Endometrial microvascular endothelial cells (primary cell): ENCODE measurements at regions not wholly inside any gene's neighbourhood (a gene's known extent, or its start where the extent isn't known, plus 50 kb on each side); places are given as distances from the start of the nearest gene placed in this dataset.

Experiments
- in situ Hi-C: cut with HindIII; loops from 2 replicates; pipeline ENCODE4 v1.10.0; 2017; ENCODE audit warnings: low sequenced_read_pairs, low pct_unique_long_range_greater_than_20kb; ENCODE audit errors: inconsistent ontology term

DNA sequence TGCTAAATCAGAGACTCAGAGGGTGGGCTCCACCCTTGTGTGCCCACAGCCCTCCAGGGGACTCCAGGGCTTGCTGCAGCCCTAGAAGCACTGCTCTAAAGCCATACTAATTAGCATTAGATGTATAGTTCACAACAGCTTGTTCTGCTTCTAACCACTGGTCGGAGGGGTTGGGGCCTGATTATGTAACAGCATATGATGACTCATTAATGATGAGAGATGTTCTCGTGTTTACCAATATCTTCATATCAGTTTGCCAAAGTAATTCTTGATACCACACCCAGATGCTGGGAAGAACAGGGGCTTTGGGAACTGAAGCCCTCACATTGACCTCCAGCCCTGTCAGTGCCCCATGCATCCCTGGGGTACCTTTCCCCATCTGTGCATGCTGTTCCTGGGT lies 104.1 kb upstream of the FOXA2 start:
- in situ Hi-C loops, result loop anchor here (25.0 kb wide), 2 partner anchors 351 to 549 kb away; no protein-coding TSS in a partner anchor

DNA sequence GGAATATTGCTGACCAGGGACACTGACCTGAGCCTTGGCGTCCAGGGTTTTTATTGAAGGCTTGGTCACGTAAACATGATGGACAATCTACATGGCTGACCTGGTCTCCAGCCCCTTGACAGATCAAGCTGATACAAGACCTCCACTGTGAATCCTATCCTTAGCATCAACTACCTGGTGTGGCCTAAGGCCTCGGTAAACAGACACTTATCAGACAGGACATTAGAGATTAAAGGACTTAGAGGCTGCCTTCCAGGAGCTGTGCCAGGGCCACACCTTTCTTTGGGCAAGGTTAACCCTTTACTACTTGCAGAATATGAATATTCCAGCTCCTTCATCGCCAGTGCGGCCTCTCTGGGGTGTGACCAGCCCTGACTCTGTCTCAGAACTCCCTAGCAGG lies 104.9 kb upstream of the FOXA2 start:
- in situ Hi-C loops, result loop anchor here (25.0 kb wide), 2 partner anchors 352 to 548 kb away; no protein-coding TSS in a partner anchor

DNA sequence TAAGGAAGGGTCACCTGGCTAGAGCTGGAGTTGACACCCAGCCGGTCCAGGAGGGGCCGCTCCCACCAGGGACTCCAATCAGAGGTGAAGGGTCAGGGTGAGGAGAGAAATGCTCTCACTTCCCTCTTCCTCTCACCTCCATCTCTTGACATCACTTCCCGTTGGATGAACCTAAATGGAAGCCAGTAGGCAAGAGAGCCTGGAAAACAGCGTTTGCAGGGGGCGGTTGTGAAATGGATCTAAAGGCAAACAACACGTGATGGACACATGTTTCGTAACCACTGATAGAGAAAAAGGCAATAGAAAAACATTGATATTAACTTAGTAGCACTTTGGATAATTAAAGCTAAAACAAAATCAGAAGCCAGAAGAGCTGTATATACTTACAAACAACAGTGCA lies 105.6 kb upstream of the FOXA2 start:
- in situ Hi-C loops, result loop anchor here (10.0 to 25.0 kb wide), 3 partner anchors 353 to 547 kb away; partner anchors contain the start of gene THBD

DNA sequence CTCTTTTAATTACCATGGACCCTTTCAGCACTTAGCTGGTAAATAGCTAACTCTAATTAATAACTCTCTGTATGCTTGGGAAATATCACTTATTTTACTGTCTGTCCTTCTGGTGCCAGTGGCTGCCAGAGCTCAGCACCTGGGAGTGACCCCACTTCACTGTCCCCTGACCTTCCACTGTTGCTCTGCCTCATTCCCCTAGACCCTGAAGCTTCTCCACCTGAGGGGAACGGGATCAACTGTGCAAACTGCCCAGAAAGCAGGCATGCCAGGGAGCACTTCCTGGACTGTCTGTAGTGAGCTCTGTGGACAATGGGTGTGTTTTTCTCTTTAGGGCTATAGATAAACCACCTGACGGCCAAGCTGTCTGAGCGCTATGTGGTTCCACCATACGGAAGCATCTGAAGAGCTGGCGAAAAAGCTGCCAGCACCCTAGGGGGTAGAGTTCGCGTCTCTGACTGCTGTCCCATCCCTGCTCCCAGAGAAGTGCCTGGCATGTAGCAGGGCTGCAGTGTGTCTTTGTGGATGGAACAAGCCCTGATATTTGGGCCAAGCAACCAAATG lies 106.3 kb upstream of the FOXA2 start:
- in situ Hi-C loops, result loop anchor here (10.0 to 25.0 kb wide), 3 partner anchors 353 to 547 kb away; partner anchors contain the start of gene THBD

DNA sequence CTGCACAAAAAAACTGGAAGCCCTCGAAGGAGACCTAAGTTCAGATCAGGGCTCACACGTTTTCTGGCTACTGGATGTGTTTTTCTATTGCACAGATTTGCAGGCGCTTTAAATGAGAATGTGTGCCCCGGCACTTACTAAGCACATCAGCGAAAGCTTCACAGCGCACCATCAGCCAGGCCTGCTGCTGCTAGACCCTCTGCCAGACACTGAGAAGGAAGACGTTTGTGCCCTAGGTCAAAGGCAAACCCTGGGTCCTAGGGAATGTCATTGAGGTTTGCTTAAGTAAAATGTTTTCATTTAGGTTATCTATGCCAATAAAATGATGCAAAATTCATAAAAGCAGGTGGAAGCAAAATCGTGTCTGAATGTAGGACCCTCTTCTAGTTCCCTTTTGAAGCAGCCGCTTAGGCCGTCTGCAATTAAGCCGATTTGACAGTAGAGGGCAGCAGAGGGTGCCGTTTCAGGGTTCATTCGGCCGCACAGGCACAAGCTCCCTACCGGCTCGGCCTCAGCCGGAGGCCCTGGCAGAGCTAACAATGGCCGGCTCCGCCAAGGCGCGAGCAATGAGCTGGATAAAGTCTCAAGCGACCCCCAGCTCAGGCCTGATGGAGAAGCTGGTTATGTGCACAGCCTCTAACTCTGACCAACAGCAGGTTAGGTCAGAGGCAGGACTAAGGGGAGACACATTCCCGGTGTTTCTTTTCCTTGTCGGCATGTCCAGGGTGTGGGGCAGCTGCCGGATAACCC lies 107.2 kb upstream of the FOXA2 start:
- in situ Hi-C loops, result loop anchor here (10.0 to 25.0 kb wide), 3 partner anchors 353 to 546 kb away; partner anchors contain the start of gene THBD

DNA sequence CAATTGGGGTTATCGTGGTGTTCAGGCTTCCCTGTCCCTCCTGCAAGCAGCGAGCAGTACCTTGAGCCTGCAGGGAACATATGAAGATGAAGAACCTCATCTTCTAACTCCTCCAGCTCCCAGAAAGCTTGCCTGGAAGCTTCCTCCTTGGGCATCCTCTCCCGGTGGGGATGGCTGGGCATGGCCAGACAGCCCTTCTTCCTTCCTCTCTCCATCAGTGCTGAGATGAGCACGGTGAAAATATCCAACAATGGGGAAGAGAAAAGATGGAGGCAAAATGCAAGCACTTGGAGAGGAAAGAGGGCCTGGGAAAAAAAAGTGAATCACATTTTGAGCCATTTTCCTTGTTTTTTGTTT lies 107.7 kb upstream of the FOXA2 start:
- in situ Hi-C loops, result loop anchor here (10.0 to 25.0 kb wide), 3 partner anchors 353 to 545 kb away; partner anchors contain the start of gene THBD

DNA sequence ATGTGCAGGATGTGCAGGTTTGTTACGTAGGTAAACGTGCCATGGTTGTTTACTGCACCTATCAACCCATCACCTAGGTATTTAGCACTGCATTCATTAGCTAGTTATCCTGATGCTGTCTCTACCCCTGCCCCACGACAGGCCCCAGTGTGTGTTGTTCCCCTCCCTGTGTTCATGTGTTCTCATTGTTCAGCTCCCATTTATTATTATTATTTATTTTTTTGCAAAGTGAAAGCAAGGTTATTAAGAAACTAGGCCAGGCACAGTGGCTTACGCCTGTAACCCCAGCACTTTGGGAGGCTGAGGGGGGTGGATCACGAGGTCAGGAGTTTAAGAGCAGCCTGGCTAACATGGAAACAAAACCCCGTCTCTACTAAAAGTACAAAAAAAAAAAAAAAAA lies 108.2 kb upstream of the FOXA2 start:
- in situ Hi-C loops, result loop anchor here (10.0 to 25.0 kb wide), 3 partner anchors 352 to 545 kb away; partner anchors contain the start of gene THBD

DNA sequence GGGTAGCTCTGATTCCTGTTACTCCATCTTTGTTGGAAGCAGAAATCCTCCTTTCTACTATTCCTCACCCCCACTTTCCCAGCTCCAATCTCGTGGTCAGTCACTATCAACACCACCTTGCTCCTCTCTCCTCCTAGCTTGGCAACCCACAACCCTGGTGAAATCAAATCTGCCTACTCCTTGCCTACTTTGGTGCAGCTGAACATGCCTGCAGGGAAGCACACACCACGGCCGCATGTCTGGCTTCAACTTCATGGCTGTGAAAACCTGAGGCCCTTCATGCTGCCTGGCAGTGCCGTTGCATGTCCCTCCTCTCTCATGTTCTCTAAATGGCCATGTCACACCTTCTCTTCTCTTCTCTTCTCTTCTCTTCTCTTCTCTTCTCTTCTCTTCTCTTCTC lies 112.4 kb upstream of the FOXA2 start:
- in situ Hi-C loops, result loop anchor here (10.0 to 25.0 kb wide), 3 partner anchors 348 to 541 kb away; partner anchors contain the start of gene THBD

DNA sequence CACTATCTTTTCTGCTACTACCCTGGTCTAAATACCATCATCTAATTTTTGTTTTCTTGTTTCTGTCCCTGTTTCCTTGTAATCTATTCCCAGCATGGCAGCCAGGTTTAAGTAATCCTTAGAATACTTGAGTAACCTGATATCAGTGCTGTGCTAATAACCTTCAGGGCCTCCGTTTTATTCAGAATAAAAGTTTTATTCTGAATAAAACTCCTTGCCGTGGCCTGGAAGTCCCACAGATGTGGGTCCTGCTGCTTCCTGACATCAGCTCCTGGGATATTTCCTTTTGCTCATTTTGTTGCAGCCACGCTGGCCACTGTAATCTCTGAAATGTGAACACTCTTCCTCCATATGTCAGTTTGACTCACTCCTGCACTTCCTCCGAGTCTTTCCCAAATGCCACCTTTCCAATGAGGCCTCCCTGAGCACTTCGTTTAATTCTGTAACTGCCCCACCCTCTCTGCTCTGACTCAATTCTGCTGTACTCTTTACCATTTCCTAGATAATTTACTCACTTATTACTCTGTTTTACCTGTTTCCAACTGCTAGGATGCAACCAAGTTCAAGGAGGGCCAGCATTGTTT lies 114.0 kb upstream of the FOXA2 start:
- in situ Hi-C loops, result loop anchor here (10.0 to 25.0 kb wide), 3 partner anchors 346 to 539 kb away; partner anchors contain the start of gene THBD

DNA sequence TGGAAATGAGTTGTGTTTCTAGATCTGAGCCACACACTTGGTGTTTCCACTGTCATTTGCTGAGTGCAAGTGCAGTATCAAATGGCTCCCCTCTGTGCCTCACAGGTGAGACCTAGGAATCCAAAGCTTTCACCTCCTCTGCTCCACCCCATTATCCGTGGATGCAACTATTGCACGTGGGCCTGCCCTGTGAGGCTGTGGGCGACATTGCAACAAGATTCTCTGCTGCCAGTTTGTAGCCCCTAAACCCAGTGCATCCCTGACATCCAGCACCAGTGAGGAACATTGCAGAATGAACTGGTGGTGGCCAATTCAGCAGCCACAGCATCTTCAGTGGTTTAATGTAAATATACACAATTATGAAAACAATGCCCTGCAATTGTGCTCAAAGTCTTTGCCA lies 115.0 kb upstream of the FOXA2 start:
- in situ Hi-C loops, result loop anchor here (10.0 to 25.0 kb wide), 3 partner anchors 345 to 538 kb away; partner anchors contain the start of gene THBD

DNA sequence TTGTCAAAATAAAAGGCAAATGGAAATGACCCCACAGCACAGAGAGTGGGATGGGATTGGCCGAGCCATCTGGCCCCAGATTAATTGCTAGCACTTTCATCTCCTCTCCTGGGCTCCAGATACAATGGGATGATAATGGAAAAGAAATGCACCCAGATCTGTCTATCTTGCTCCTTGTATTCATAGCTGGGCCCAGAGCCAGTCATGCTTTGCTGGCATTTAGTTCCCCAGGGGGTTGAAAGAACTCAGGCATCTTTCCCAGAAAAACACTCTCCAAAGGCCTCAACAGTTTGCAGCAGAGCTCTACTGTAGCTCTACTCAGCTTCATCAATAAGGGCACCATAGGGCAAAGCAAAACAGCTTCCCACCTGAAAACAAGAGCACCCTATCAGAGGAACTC lies 116.0 kb upstream of the FOXA2 start:
- in situ Hi-C loops, result no loop called here

DNA sequence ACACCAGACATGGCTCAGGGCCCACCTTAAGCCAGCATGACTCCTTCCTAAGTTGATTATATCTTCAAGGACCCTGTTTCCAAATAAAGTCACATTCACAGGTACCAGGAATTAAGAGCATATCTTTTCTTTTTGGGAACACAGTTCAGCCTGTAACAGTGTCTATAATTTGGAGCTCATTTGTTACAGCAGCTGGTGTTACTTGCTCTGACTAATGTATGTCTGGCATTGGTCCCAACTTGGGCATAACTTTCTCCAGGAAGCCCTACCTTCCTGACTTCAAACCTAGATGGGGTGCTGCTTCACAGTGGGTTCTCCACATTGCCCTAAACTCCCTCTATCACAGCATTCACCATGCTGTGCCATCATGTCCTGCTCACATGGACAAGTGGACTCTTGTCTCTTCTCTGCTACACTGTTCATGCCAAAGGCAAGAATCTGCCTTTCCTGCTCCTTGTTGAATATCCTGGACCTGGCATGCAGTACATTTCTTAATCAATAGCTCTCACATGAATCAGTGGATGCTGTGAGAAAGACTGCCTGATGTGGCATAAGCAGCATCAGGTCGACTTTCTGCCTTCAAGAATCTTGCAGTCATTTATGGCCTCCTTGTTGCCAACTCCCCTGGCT lies 117.4 kb upstream of the FOXA2 start:
- in situ Hi-C loops, result no loop called here

DNA sequence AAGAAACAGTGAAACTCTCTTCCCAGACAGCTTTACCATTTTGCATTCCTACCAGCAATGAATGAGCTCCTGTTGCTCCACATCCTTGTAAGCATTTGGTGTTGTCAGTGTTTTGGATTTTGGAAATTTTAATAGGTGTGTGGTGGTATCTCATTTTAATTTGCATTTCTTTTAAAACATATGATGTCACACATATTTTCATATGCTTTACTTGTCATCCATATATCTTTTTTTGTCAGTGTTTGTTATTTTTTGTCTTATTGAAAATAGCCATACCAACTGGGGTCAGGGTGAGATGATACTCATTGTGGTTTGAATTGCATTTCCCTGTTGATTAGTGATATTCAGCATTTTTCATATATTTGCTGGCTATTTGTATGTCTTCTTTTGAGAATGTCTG lies 119.5 kb upstream of the FOXA2 start:
- in situ Hi-C loops, result no loop called here

DNA sequence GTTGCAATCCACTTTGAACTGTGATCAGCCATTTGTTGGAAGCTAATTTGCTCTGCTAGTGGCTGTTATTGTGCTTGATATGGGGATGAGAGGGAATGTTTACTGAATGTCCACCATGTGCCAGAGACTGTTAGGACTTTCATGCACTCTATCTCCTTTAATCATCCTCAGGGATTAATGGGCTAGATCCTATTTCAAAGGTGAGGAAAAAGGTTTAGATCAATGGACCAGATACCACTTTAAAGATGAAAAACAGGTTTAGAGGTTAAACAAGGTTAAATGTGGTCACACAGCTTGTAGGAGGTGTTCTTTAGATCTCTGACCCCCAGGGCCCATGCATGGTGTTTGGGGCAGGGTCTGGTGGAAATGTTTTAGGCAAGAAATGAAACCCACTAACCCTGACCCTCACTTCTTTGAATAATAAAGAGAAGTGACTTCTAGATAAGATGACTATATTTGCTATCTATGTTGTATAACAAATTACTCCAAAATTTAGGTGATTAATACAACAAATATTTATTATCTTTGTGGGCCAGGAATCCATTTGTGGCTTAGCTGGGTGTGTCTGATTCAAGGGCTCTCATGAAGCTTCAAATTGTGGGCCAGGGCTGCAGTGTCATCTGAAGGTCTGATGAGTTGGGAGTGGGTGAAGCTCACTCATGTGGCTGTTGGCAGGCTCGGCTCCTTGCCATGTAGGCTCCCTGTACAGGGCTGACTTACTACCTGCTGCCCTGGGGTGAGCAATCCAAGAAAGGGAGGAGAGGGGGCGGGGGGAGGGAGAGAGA lies 127.8 kb upstream of the FOXA2 start:
- in situ Hi-C loops, result no loop called here

DNA sequence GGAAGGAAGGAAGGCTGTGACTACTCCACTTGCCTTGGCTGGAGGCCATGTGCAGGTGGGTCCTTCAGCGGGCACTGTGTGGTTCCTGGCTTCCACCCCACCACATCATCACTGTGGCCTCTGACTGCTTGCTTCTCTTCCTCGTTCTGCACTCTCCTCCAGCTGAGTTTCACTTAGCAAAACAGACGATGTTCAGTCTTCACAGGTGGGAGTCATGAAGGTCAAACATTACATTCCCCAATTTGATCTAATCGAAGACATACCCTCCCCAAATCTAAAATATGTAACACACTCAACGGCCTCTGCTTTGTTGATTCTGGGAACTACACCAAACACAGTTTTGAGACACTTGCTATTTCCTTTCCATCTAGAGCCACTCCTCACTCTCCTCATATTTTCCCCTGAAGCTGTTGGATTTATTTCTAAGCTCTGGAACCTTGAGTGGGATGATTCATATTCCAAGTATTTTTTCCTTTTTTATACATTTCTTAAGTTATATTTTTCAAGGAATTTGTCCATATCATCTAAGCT lies 132.5 kb upstream of the FOXA2 start:
- in situ Hi-C loops, result no loop called here

DNA sequence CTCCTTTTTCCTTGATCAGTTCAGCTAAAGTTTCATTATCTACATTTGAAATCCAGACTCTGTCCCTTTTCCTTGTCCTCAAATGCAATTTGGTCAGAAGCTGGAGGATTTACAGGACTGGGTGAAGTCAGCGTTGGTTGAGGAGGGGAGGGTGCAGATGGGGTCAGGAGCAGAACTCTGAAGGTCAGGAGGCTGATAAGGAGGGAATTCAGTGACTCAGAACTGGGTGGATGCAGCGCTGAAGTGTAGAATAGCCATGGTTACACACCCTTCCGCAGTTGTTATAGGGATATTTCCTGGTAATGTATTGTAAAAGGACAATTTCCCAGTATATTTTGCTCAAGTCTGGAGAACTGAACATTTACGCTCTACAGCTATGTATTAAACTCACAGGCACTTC lies 133.1 kb upstream of the FOXA2 start:
- in situ Hi-C loops, result no loop called here

DNA sequence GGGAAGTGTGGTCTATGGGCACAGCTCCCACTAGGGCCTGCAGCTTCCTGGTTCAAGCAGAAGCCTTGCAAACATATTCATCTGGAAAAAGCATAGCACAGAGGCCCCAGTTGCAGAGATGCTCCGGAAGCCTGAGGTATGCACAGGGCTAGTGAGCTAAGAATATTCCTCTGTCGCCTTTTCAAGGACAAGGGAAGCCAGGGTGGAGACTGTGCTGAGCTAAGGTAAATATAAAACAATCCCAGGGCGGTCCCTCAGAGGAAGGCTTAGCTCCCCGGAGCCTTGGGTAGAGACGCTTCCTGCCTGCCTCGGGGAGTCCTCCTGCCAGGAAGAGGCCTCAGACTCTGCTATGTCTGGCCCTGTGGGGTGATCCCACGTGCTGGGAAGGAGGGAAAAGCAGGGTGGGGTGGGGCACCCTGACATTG lies 134.8 kb upstream of the FOXA2 start:
- in situ Hi-C loops, result no loop called here

DNA sequence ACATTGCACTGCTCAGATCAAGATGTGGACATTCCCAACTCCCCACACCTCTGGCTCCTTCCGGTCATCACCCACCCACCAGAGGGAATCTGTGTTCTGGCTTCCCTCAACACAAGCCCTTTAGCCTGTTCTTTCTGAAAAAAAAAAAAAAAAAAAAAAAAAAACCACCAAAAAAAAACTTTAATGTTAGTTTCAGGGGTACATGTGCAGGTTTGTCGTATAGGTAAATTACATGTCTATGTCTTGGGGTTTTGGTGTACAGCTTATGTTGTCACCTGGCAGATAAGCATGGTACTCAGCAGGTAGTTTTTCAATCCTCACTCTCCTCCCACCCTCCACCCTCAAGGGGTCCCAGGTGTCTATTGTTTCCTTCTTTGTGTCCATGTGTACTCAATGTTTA lies 135.8 kb upstream of the FOXA2 start:
- in situ Hi-C loops, result no loop called here
